Colonic mucosa (tissue), 4 donors: ENCODE measurements at regions not wholly inside any gene's neighbourhood (a gene's known extent, or its start where the extent isn't known, plus 50 kb on each side); places are given as distances from the start of the nearest gene placed in this dataset.

Source experiments
- DNase-seq: peaks from one replicate; pipeline ENCODE4 v3.0.0-alpha.2; 2020
- H3K27ac ChIP-seq: fragments of 200-600 bp; one replicate; pipeline ENCODE4 v1.8.0; 2021
- H3K27me3 ChIP-seq: fragments of 200-600 bp; one replicate; pipeline ENCODE4 v1.8.0; 2021
- H3K36me3 ChIP-seq: fragments of 200-600 bp; one replicate; pipeline ENCODE4 v1.8.0; 2021
- H3K4me1 ChIP-seq: fragments of 200-600 bp; one replicate; pipeline ENCODE4 v1.8.0; 2021; ENCODE audit warnings: mild to moderate bottlenecking
- H3K4me3 ChIP-seq: fragments of 200-600 bp; one replicate; pipeline ENCODE4 v1.8.0; 2021
- H3K9ac ChIP-seq, 2 donors: one replicate each; pipeline ENCODE4 v1.7.0; 2013; ENCODE audit warnings: control low read depth in 2 of 2, low read depth in 2 of 2, low read length in 2 of 2
- H3K9me3 ChIP-seq: fragments of 200-600 bp; one replicate; pipeline ENCODE4 v1.8.0; 2021
- intact Hi-C: fragments of 100-400 bp; cut with DNase I; formaldehyde crosslinking; loops from one replicate; pipeline ENCODE4 v1.14.1; 2022
- TF ChIP-seq, protein P1 (sequence below): fragments of 200-600 bp; IDR thresholded peaks from one replicate; pipeline ENCODE4 v1.8.0; 2022; ENCODE audit warnings: antibody characterized with exemption, mild to moderate bottlenecking
- donor health status: healthy.
- donor health status: DM: no; HTN: no; CAD: no.
- donor health status: DM: no; HTN: no; CAD: no.

GRCh38 chr4:111873801-111874200 is 271.5 kb upstream of the FAM241A start:
- Histone ChIP-seq H3K4me1 (no peaks in the 10 kb centered on the region), H3K36me3 (no peaks in the 10 kb centered on the region), H3K9ac (no peak overlapping the region), H3K27me3 (no peaks in the 10 kb centered on the region), H3K9me3 (no peaks in the 10 kb centered on the region), H3K4me3 (no peak overlapping the region), H3K27ac (no peak overlapping the region)
- TF ChIP-seq, protein P1, sequence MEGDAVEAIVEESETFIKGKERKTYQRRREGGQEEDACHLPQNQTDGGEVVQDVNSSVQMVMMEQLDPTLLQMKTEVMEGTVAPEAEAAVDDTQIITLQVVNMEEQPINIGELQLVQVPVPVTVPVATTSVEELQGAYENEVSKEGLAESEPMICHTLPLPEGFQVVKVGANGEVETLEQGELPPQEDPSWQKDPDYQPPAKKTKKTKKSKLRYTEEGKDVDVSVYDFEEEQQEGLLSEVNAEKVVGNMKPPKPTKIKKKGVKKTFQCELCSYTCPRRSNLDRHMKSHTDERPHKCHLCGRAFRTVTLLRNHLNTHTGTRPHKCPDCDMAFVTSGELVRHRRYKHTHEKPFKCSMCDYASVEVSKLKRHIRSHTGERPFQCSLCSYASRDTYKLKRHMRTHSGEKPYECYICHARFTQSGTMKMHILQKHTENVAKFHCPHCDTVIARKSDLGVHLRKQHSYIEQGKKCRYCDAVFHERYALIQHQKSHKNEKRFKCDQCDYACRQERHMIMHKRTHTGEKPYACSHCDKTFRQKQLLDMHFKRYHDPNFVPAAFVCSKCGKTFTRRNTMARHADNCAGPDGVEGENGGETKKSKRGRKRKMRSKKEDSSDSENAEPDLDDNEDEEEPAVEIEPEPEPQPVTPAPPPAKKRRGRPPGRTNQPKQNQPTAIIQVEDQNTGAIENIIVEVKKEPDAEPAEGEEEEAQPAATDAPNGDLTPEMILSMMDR: no peak
- intact Hi-C loops: no loop called here
- no peak for DNase-seq

DNA sequence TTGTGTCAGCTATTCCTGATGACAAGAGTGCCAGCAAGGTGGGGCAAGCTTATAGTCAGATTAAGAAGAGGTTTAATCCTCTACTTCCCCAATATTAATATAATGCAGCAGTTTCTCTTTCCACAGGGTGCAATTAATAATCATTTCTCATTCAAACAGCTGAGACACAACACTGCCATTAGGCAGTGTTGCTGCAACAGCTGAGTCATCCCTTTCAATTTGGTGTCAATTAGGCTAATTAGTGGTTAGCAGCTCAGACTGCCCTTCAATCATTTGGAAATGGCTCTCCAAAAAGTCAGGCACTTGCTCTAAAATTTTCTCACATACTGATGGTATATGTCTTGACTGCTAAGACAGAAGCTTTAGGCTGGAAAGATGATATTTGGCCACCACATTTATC is 265.7 kb upstream of the FAM241A start:
- no peaks in the 10 kb centered on the region for H3K4me1 ChIP-seq
- no peak overlapping the region for H3K4me3 ChIP-seq
- H3K9ac ChIP-seq: no peak overlapping the region
- no peak for DNase-seq
- H3K9me3 ChIP-seq: no peaks in the 10 kb centered on the region
- TF ChIP-seq, protein P1: no peak
- H3K36me3 ChIP-seq: no peaks in the 10 kb centered on the region
- H3K27me3 ChIP-seq: no peaks in the 10 kb centered on the region
- intact Hi-C loops: no loop called here
- no peak overlapping the region for H3K27ac ChIP-seq

DNA sequence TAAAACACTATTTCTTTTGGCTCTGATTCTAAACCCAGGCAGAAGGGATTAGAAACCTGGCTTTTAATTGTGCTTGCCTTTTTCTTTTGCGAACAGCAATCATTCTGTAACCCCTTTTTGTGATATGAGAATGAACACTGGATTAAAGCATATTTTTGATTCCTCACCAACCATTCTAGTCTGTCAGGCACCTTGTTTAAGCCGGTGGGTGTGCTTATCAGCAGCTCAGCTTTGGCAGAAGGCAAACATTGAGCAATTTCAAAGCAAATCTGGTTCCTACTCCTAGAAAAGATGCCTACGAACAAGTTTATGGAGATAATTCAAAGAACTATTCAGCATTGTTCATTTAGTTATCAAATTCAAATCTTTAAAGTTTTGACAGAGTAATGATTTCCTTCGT is 265.1 kb upstream of the FAM241A start:
- Histone ChIP-seq H3K27ac (no peak overlapping the region), H3K4me1 (no peaks in the 10 kb centered on the region), H3K9ac (no peak overlapping the region), H3K36me3 (no peaks in the 10 kb centered on the region), H3K4me3 (no peak overlapping the region), H3K9me3 (no peaks in the 10 kb centered on the region), H3K27me3 (no peaks in the 10 kb centered on the region)
- intact Hi-C loops: no loop called here
- TF ChIP-seq, protein P1: no peak
- no peak for DNase-seq

DNA sequence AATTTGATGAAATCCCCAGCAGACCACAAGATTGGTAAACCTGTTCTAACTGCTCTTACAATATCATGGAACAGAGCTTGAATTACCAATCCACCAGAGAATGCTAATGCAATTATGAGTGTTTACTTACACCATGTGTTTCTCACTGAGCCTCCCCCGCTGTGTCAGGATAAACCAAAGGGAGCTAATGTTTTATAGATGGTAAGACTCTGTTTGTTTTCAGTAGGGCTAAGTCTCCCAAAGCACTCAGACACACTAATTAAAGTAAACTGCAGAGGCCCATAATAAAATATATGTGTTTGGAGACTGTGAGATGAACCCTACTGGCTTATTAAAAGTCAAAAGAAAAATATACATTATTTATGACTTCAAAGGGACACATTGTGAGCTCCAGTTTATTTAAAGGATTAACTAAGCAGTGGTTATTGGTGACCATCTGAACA is 261.7 kb upstream of the FAM241A start:
- H3K4me1 ChIP-seq: no peaks in the 10 kb centered on the region
- H3K36me3 ChIP-seq: no peaks in the 10 kb centered on the region
- H3K9me3 ChIP-seq: no peaks in the 10 kb centered on the region
- no peak overlapping the region for H3K27ac ChIP-seq
- H3K9ac ChIP-seq: no peak overlapping the region
- DNase-seq: no peak
- intact Hi-C loops: no loop called here
- no peak overlapping the region for H3K4me3 ChIP-seq
- no peaks in the 10 kb centered on the region for H3K27me3 ChIP-seq
- TF ChIP-seq, protein P1: no peak

- H3K27me3 ChIP-seq: no peaks in the 10 kb centered on the region
- TF ChIP-seq, protein P1: no peak
- H3K9ac ChIP-seq: no peak overlapping the region
- no peaks in the 10 kb centered on the region for H3K9me3 ChIP-seq
- no peaks in the 10 kb centered on the region for H3K36me3 ChIP-seq
- DNase-seq: no peak
- no peak overlapping the region for H3K4me3 ChIP-seq
- H3K27ac ChIP-seq: no peak overlapping the region
- H3K4me1 ChIP-seq: no peaks in the 10 kb centered on the region
- intact Hi-C loops: no loop called here
Measured at GRCh38 chr4:111890412-111890811, 254.8 kb upstream of the FAM241A start.

GRCh38 chr4:111905511-111905910 is 239.7 kb upstream of the FAM241A start:
- Histone ChIP-seq H3K4me1 (no peaks in the 10 kb centered on the region), H3K9me3 (no peaks in the 10 kb centered on the region), H3K27me3 (no peaks in the 10 kb centered on the region), H3K27ac (no peak overlapping the region), H3K9ac (no peak overlapping the region), H3K4me3 (no peak overlapping the region), H3K36me3 (no peaks in the 10 kb centered on the region)
- intact Hi-C loops: no loop called here
- no peak for DNase-seq
- TF ChIP-seq, protein P1: no peak
